Heart left ventricle (tissue), 16 donors: ENCODE measurements at regions not wholly inside any gene's neighbourhood (a gene's known extent, or its start where the extent isn't known, plus 50 kb on each side); places are given as distances from the start of the nearest gene placed in this dataset.

Experiments
- ATAC-seq, 4 donors: fragments of 200-7000 bp; cut with Tn5 transposase; one replicate each; pipeline ENCODE4 v1.9.1; 2020 to 2022; ENCODE audit warnings: moderate library complexity in 4 of 4, mild to moderate bottlenecking in 3 of 4, moderate number of reproducible peaks in 1 of 4
- DNase-seq, 5 donors: peaks; one replicate each; pipeline ENCODE4 v3.0.0-alpha.2; 2020
- H3K27ac ChIP-seq, 12 donors: fragments of 200-600 bp; sonication (generic) in 4 of 12; one replicate each; pipeline versions ENCODE4 v1.5.0 to v1.8.0; 2016 to 2022; ENCODE audit warnings: mild to moderate bottlenecking in 2 of 12
- H3K27me3 ChIP-seq, 9 donors: fragments of 200-600 bp; sonication (generic) in 2 of 9; one replicate each; pipeline versions ENCODE4 v1.5.1 to v1.8.0; 2016 to 2022; ENCODE audit warnings: mild to moderate bottlenecking in 3 of 9
- H3K36me3 ChIP-seq, 9 donors: fragments of 200-600 bp; sonication (generic) in 2 of 9; one replicate each; pipeline versions ENCODE4 v1.5.0 to v1.8.0; 2018 to 2022; ENCODE audit warnings: mild to moderate bottlenecking in 2 of 9
- H3K4me1 ChIP-seq, 12 donors: fragments of 200-600 bp; sonication (generic) in 4 of 12; one replicate each; pipeline versions ENCODE4 v1.5.0 to v1.8.0; 2016 to 2022; ENCODE audit warnings: mild to moderate bottlenecking in 3 of 12
- H3K4me3 ChIP-seq, 12 donors: fragments of 200-600 bp; sonication (generic) in 4 of 12; one replicate each; pipeline versions ENCODE4 v1.5.0 to v1.8.0; 2017 to 2022; ENCODE audit warnings: mild to moderate bottlenecking in 9 of 12, moderate library complexity in 4 of 12
- H3K9me3 ChIP-seq, 12 donors: fragments of 200-600 bp; sonication (generic) in 4 of 12; one replicate each; pipeline versions ENCODE4 v1.5.0 to v1.8.0; 2016 to 2022; ENCODE audit warnings: mild to moderate bottlenecking in 1 of 12
- CTCF ChIP-seq, 12 donors: fragments of 200-600 bp; sonication (generic) in 4 of 12; IDR thresholded peaks; one replicate each; pipeline versions ENCODE4 v1.5.0 to v1.8.0; 2018 to 2022; ENCODE audit warnings: antibody characterized with exemption in 12 of 12, mild to moderate bottlenecking in 5 of 12
- POLR2A ChIP-seq, 2 donors: fragments of 450-650 bp; IDR thresholded peaks; one replicate each; pipeline ENCODE4 v1.6.1; 2017; ENCODE audit warnings: antibody characterized with exemption in 2 of 2, mild to moderate bottlenecking in 2 of 2, moderate library complexity in 2 of 2
- WGBS, 4 donors: extraction: QIAGEN DNeasy Blood & Tissue Kit in 2 of 4; methylation state at CpG; one replicate each; pipeline versions ENCODE4 v1.1.5 to v1.1.7; 2013 to 2018; 5-methylcytosine and 5-hydroxymethylcytosine counted together
- intact Hi-C, 10 donors: fragments of 100-400 bp; cut with DNase I; formaldehyde crosslinking; loops; one replicate each; pipeline versions ENCODE4 v1.11.1 to v1.14.2; 2022
- donor health status: ischemic (EF 13 %, LVEDD 7.1; RV severe dilation, severe dysfunction).
- donor health status: healthy with polysubstance abuse.
- donor health status: DM: no; HTN: yes; CAD: no.
- donor health status: DM: no; HTN: no; CAD: no.
- donor health status: ischemic (EF 25% LVEDD 6.9; RV normal size, moderate dysfunction).
- donor health status: ischemic (EF 25% LVEDD 5.7; RV mildly dilated, moderate dysfunction).
- donor health status: healthy.
- donor health status: DM: yes; HTN: yes; CAD: no.
- donor health status: ischemic (EF 35%, LVEDD 5.7; RV mildly dilated, moderate dysfunction).
- donor health status: nonischemic (EF 11% LVEDD 7.7; RV severe dilation, severe dysfunction).
- donor health status: DM: yes; HTN: yes; CAD: no.
- donor health status: PGD.
- donor health status: ischemic (EF 29% LVEDD 5.4; RV normal size, mild dysfunction).
- donor health status: nonischemic (EF 23%, LVEDD 6.1; RV moderate dilation, normal function).

- no peaks in the 10 kb centered on the region for H3K36me3 ChIP-seq
- H3K4me1 ChIP-seq, result peaks cover 0 to 14% (median 0%) of the 10 kb centered on the region in 12 donors
- DNase-seq (no peak), ATAC-seq (no peak)
- H3K9me3 ChIP-seq, result no peaks in the 10 kb centered on the region
- no peaks in the 10 kb centered on the region for H3K27me3 ChIP-seq
- intact Hi-C loops, result no loop called here
- TF ChIP-seq POLR2A (IDR thresholded peaks at IDR 0.05), result no peak
- no peak for TF ChIP-seq CTCF (IDR thresholded peaks at IDR 0.05)
- 94 to 95% (median 94%) methylated on average over 4 of the region's 4 CpGs for WGBS, 4 donors
- H3K27ac ChIP-seq, result no peak overlapping the region
- H3K4me3 ChIP-seq, result no peak overlapping the region
Measured at GRCh38 chr1:110285316-110285715, 53.9 kb upstream of the RBM15 start.

- Histone ChIP-seq H3K9me3 (no peaks in the 10 kb centered on the region), H3K27ac (no peak overlapping the region), H3K4me3 (no peak overlapping the region), H3K36me3 (no peaks in the 10 kb centered on the region), H3K27me3 (no peaks in the 10 kb centered on the region), H3K4me1 (peaks cover 0 to 18% (median 0%) of the 10 kb centered on the region in 12 donors)
- TF ChIP-seq CTCF (IDR thresholded peaks at IDR 0.05) (no peak), POLR2A (IDR thresholded peaks at IDR 0.05) (no peak)
- DNase-seq (no peak), ATAC-seq (peak in 1 of 4 donors; percentile 48)
- intact Hi-C loops, result no loop called here
- WGBS, 4 donors, result 21 to 48% (median 43%) methylated on average over 2 of the region's 2 CpGs
Measured at GRCh38 chr1:110286564-110286963, 52.6 kb upstream of the RBM15 start.

GRCh38 chr1:110288111-110288510 lies 51.1 kb upstream of the RBM15 start:
- TF ChIP-seq CTCF (IDR thresholded peaks at IDR 0.05) (no peak), POLR2A (IDR thresholded peaks at IDR 0.05) (no peak)
- intact Hi-C loops, result no loop called here
- ATAC-seq, result no peak
- Histone ChIP-seq H3K4me1 (peaks cover 0 to 18% (median 0%) of the 10 kb centered on the region in 12 donors), H3K36me3 (no peaks in the 10 kb centered on the region), H3K4me3 (no peak overlapping the region), H3K27me3 (no peaks in the 10 kb centered on the region), H3K9me3 (no peaks in the 10 kb centered on the region), H3K27ac (no peak overlapping the region)
- 96 to 98% (median 97%) methylated on average over 3 of the region's 3 CpGs for WGBS, 4 donors
- DNase-seq, result no peak
